OCI-LY7 (cell line): ENCODE measurements at regions not wholly inside any gene's neighbourhood (a gene's known extent, or its start where the extent isn't known, plus 50 kb on each side); places are given as distances from the start of the nearest gene placed in this dataset.
"Not testable (repeated sequence)": the region's sequence is repeated elsewhere in the genome, so short reads cannot be mapped to it uniquely, and the experiment has no call there.

Experiments
- BruUV-seq: library from RNA; stranded (reverse); fragments of 400-500 nt; replicated peaks from 2 replicates; lab custom pipeline; 2021; lab: Mats Ljungman, UMichigan
- CTCF ChIA-PET: fragments of 300-600 bp; sonication (Branson Sonifier 250); formaldehyde crosslinking; loops from one replicate; lab custom pipeline; 2022; ENCODE audit warnings: antibody characterized with exemption; ENCODE audit not compliant: unreplicated experiment; lab: Charles Lee
- POLR2A ChIA-PET: fragments of 300-600 bp; sonication (Branson Sonifier 250); formaldehyde crosslinking; loops from one replicate; lab custom pipeline; 2022; ENCODE audit warnings: antibody characterized with exemption; lab: Charles Lee
- DNase-seq: peaks from one replicate; pipeline ENCODE4 v3.0.0-alpha.2; 2015; ENCODE audit warnings: low spot score
- H2AFZ ChIP-seq: fragments of 200-600 bp; sonication (generic), shearing (Covaris generic); 2 replicates; pipeline ENCODE4 v1.6.1; 2014; ENCODE audit warnings: mild to moderate bottlenecking, antibody characterized with exemption, low read length, moderate library complexity
- H3K27ac ChIP-seq: fragments of 200-600 bp; sonication (generic); 2 replicates; pipeline ENCODE4 v1.5.1; 2014; ENCODE audit warnings: mixed run types, low read depth, mild to moderate bottlenecking, moderate library complexity, low read length, inconsistent platforms; ENCODE audit not compliant: poor library complexity, severe bottlenecking
- H3K36me3 ChIP-seq: fragments of 200-600 bp; sonication (generic); 2 replicates; pipeline ENCODE4 v1.6.1; 2014; ENCODE audit warnings: mild to moderate bottlenecking, antibody characterized with exemption, low read length, moderate library complexity, mixed read lengths; ENCODE audit not compliant: insufficient read depth
- H3K4me1 ChIP-seq: fragments of 200-600 bp; sonication (generic); 2 replicates; pipeline ENCODE4 v1.5.1; 2014; ENCODE audit warnings: mild to moderate bottlenecking, low read length; ENCODE audit not compliant: insufficient read depth, poor library complexity, severe bottlenecking
- H3K4me2 ChIP-seq: fragments of 200-600 bp; sonication (generic); 2 replicates; pipeline ENCODE4 v1.6.1; 2014; ENCODE audit warnings: mild to moderate bottlenecking, low read length
- H3K4me3 ChIP-seq: fragments of 200-600 bp; sonication (generic); 2 replicates; pipeline ENCODE4 v1.5.1; 2014; ENCODE audit warnings: mild to moderate bottlenecking, low read depth, low read length; ENCODE audit not compliant: poor library complexity, severe bottlenecking
- H3K79me2 ChIP-seq: fragments of 200-600 bp; sonication (generic); 2 replicates; pipeline ENCODE4 v1.6.1; 2016; ENCODE audit warnings: low read depth, mild to moderate bottlenecking, low read length, moderate library complexity, mixed read lengths; ENCODE audit not compliant: insufficient read depth
- H3K9me2 ChIP-seq: fragments of 200-600 bp; sonication (generic); 2 replicates; pipeline ENCODE4 v1.6.1; 2016; ENCODE audit warnings: mild to moderate bottlenecking, low read length, mixed read lengths; ENCODE audit not compliant: insufficient read depth
- H3K9me3 ChIP-seq: fragments of 200-600 bp; sonication (generic); 2 replicates; pipeline ENCODE4 v1.6.1; 2014; ENCODE audit warnings: mild to moderate bottlenecking, mixed run types, low read length, mixed read lengths
- H4K20me1 ChIP-seq: fragments of 200-600 bp; sonication (generic); 2 replicates; pipeline ENCODE4 v1.6.1; 2014; ENCODE audit warnings: mild to moderate bottlenecking, antibody characterized with exemption, low read length, moderate library complexity, mixed read lengths; ENCODE audit not compliant: insufficient read depth
- CTCF ChIP-seq: fragments of 200-600 bp; sonication (generic); conservative IDR thresholded peaks from 2 replicates; pipeline ENCODE4 v1.5.1; 2014; ENCODE audit warnings: mild to moderate bottlenecking, antibody characterized with exemption, low read length, moderate library complexity, mixed read lengths
- EZH2phosphoT487 ChIP-seq: fragments of 200-600 bp; sonication (generic); IDR thresholded peaks from 2 replicates; pipeline ENCODE4 v1.6.1; 2018; ENCODE audit warnings: low read depth, borderline replicate concordance, mild to moderate bottlenecking, mixed run types, antibody characterized with exemption, low read length, moderate library complexity, mixed read lengths
- intact Hi-C: fragments of 100-400 bp; cut with micrococcal nuclease; formaldehyde crosslinking; loops from one replicate; pipeline ENCODE4 v1.10.0; 2022; ENCODE audit not compliant: unreplicated experiment

DNA sequence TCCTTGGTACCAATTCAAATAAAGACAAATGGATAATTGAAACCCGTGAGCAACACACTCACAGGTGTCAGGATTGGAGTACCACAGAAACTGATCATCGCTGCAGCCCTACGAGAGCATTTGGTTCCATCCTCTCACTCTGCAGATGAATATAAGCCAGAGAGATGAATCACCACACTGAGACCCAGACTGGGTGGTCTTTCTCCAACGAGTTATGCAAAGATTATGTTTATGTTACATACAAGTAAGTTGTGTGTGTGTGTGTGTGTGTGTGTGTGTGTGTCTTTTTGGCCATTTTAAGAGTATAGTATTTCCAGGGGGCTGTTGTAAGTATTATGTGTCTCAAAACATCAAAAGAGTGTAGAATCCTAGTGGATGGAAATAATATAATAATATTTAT lies 329.5 kb upstream of the ZFP42 start:
- H3K4me2 ChIP-seq, result no peak overlapping the region
- no peaks in the 10 kb centered on the region for H3K4me1 ChIP-seq
- no peaks in the 10 kb centered on the region for H3K79me2 ChIP-seq
- no peak overlapping the region for H3K27ac ChIP-seq
- ChIA-PET POLR2A (no interaction called here), CTCF (no interaction called here)
- no peaks in the 10 kb centered on the region for H3K9me3 ChIP-seq
- H4K20me1 ChIP-seq, result no peaks in the 10 kb centered on the region
- TF ChIP-seq EZH2phosphoT487 (no peak), CTCF (no peak)
- H2AFZ ChIP-seq, result no peak overlapping the region
- no TSS peak for BruUV-seq
- intact Hi-C loops, result no loop called here
- H3K36me3 ChIP-seq, result no peaks in the 10 kb centered on the region
- no peaks in the 10 kb centered on the region for H3K9me2 ChIP-seq
- DNase-seq, result no peak
- no peak overlapping the region for H3K4me3 ChIP-seq

DNA sequence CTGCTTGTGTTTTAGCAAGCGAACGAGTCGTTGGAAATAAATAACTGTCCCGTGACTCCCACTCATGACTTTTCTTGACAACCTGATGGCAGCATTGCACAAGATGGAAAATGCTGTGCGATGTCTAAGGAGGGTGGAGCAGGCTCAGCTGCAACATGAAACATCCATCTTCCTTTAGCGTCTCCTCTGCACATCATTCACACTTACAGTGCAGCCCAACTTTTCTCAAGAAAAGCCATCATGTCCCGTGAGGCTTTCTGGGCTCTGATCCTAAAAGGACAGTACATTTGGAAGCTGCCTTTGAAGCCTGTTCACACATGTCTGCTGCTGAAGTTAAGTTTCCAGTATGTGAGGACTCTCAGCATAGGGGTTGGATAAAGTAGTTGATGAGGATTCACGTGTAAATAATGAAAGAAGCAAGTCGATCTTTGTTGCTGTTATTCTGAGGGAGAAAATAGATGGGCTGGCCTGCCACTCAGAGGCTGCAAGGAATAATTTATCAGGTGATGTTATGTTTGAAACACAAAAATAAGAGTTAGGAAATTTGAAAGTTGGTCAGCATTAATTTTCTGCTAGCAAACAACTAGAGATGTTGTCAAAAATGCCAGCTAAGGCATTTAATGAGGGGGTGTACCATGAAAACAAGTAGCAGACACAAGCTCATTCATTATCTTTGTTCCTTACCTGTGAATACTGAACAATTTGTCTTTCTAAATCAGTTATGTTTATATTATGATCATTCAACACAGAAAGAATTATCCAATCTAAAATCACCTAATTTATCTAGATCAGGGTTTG lies 328.7 kb upstream of the ZFP42 start:
- Histone ChIP-seq H3K79me2 (no peaks in the 10 kb centered on the region), H4K20me1 (no peaks in the 10 kb centered on the region), H3K36me3 (no peaks in the 10 kb centered on the region), H3K4me1 (no peaks in the 10 kb centered on the region), H3K27ac (no peak overlapping the region), H3K4me2 (no peak overlapping the region), H2AFZ (no peak overlapping the region), H3K9me2 (no peaks in the 10 kb centered on the region), H3K4me3 (no peak overlapping the region), H3K9me3 (no peaks in the 10 kb centered on the region)
- DNase-seq, result no peak
- TF ChIP-seq CTCF (no peak), EZH2phosphoT487 (no peak)
- BruUV-seq, result no TSS peak
- intact Hi-C loops, result no loop called here
- ChIA-PET CTCF (no interaction called here), POLR2A (no interaction called here)

DNA sequence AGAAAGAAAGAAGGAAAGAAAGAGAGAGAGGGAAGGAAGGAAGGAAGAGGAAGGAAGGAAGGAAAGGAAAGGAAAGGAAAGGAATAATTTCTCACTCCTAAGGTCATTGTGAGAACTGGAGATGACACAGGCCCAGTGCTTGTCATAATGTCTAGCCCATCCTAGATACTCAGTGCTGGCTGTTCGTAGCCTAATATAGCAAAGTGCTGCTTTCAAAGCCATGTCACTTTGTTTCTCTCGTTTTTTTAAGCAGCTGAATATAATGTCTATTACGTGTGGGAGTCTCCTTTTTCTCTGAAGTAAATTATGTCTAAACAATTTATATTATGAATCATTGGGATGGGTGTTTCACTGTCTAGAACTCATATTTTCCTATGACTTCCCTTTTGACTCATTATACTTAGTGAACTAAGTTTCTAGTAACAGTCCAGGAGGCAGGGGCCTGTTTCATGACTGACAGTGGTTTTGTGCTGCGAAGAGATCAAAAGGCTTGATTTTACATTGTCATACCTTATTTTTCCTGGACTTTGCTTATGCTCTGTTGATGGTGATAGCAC lies 327.0 kb upstream of the ZFP42 start:
- BruUV-seq, result no TSS peak
- H3K79me2 ChIP-seq, result no peaks in the 10 kb centered on the region
- ChIA-PET CTCF (no interaction called here), POLR2A (interaction anchor here (0.7 kb wide), 2 partner anchors 117 to 136 kb away, joined by 3 to 5 read pairs; no protein-coding TSS in a partner anchor)
- no peak overlapping the region for H3K4me2 ChIP-seq
- H3K4me1 ChIP-seq, result no peaks in the 10 kb centered on the region
- TF ChIP-seq CTCF, result no peak
- TF ChIP-seq EZH2phosphoT487, result no peak
- H3K9me3 ChIP-seq, result no peaks in the 10 kb centered on the region
- no peak for DNase-seq
- no peak overlapping the region for H2AFZ ChIP-seq
- H3K9me2 ChIP-seq, result no peaks in the 10 kb centered on the region
- H4K20me1 ChIP-seq, result no peaks in the 10 kb centered on the region
- intact Hi-C loops, result no loop called here
- H3K27ac ChIP-seq, result no peak overlapping the region
- no peak overlapping the region for H3K4me3 ChIP-seq
- H3K36me3 ChIP-seq, result no peaks in the 10 kb centered on the region

DNA sequence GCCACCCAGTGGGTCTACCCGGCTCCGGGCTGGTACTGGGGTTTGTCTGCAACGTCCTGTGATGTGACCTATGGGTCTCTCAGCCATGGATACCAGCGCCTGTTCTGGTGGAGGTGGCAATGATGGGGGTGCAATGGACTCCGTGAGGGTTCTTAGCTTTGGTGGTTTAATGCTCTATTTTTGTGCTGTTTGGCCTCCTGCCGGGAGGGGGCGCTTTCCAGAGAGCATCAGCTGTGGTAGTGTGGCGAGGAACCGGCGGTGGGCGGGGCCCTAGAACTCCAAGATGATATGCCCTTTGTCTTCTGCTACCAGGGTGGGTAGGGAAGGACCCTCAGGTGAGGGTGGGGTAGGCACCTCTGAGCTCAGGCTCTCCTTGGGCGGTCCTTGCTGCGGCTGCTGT lies 324.1 kb upstream of the ZFP42 start:
- H3K79me2 ChIP-seq, intact Hi-C loops, H4K20me1 ChIP-seq, H3K4me2 ChIP-seq, H3K27ac ChIP-seq, CTCF ChIA-PET, H3K4me1 ChIP-seq, H3K9me2 ChIP-seq, H3K4me3 ChIP-seq, DNase-seq, POLR2A ChIA-PET, BruUV-seq, H2AFZ ChIP-seq, H3K36me3 ChIP-seq, H3K9me3 ChIP-seq: not testable (repeated sequence)
